ENCODE measurements at regions not wholly inside any gene's neighbourhood (a gene's known extent, or its start where the extent isn't known, plus 50 kb on each side); places are given as distances from the start of the nearest gene placed in this dataset.

DNA sequence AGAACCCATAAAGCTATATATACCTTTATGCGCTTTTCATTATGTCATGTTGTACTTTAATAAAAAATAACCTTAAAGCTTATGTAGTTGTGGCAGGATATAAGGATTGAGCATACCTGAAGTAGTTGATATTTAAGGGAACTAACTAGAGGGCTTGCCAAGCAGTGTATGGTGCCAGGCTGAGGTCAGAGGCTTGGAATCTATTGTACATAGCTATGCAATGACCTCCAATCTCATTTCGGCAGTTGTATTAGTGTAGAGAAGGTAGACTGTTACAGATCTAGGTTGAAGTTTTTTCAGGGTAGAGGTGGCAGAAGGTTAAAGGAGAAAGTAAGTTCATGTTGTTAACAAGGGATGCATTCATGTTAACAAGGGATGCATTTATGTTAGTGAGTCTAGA is 397.7 kb upstream of the HS3ST5 start:
- TF ChIP-seq, protein P1, sequence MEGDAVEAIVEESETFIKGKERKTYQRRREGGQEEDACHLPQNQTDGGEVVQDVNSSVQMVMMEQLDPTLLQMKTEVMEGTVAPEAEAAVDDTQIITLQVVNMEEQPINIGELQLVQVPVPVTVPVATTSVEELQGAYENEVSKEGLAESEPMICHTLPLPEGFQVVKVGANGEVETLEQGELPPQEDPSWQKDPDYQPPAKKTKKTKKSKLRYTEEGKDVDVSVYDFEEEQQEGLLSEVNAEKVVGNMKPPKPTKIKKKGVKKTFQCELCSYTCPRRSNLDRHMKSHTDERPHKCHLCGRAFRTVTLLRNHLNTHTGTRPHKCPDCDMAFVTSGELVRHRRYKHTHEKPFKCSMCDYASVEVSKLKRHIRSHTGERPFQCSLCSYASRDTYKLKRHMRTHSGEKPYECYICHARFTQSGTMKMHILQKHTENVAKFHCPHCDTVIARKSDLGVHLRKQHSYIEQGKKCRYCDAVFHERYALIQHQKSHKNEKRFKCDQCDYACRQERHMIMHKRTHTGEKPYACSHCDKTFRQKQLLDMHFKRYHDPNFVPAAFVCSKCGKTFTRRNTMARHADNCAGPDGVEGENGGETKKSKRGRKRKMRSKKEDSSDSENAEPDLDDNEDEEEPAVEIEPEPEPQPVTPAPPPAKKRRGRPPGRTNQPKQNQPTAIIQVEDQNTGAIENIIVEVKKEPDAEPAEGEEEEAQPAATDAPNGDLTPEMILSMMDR (conservative IDR thresholded peaks at IDR 0.05; ENCODE audit: low read depth, low read length), result no peak
- no peak for TF ChIP-seq EZH2 (IDR thresholded peaks at IDR 0.05; ENCODE audit: borderline replicate concordance, low read depth, low read length, poor library complexity, severe bottlenecking)

Data from A673 (cell line).